NCI-H2171 treated with DMSO at 0.1 percent for 48 hours (cell line): ENCODE measurements at regions not wholly inside any gene's neighbourhood (a gene's known extent, or its start where the extent isn't known, plus 50 kb on each side); places are given as distances from the start of the nearest gene placed in this dataset.
A peak's percentile ranks its signal among the peaks of the same experiment; 100 is the strongest.
"Not testable (repeated sequence)": the region's sequence is repeated elsewhere in the genome, so short reads cannot be mapped to it uniquely, and the experiment has no call there.

Source experiments
- DNase-seq: peaks from one replicate; lab custom pipeline; 2025; lab: John Stamatoyannopoulos, UW

DNA sequence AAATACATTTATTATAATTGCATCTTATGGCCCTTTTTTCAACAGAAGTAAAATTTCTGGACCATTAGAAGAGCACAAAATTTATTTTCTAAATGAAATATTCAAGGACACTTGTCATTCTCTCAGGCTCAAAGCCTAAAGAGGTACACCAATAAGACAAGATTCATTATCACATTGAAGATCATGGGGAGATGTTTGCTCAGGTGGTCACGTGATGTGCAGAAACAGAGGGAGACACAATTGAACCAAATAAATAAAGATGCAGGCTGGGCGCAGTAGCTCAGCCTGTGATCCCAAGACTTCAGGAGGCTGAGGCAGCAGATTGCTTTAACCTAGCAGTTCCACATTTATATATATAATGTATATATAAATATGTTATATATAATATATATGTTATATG is 53.2 kb upstream of the TMEM254 start:
- DNase-seq: no peak

GRCh38 chr10:80022408-80023001 is 56.0 kb upstream of the TMEM254 start:
- not testable (repeated sequence) for DNase-seq

DNA sequence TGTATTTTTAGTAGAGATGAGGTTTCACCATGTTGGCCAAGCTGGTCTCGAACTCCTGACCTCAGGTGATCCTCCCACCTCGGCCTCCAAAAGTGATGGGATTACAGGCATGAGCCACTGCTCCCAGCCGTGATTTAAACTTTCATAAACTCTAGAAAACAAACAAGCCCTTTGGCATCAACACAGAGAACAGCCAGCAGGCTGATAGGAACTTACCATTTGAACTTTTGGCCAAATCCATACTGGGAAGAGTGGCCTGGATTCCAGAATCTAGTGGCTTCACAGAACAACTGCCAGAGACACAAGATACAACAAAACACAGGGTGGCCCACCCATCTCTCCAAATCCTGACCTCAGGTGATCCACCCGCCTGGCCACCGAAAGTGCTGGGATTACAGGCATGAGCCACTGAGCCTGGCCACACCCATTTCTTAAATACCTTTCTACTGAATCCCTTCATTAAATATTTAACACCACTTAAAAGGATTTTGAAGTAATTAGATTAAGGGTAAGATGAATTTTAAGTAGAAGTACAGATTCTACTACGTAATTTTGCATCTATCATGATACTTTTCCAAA is 60.0 kb upstream of the TMEM254 start:
- not testable (repeated sequence) for DNase-seq

- not testable (repeated sequence) for DNase-seq
Observed at GRCh38 chr10:80017186-80017585, 61.3 kb upstream of the TMEM254 start.

DNA sequence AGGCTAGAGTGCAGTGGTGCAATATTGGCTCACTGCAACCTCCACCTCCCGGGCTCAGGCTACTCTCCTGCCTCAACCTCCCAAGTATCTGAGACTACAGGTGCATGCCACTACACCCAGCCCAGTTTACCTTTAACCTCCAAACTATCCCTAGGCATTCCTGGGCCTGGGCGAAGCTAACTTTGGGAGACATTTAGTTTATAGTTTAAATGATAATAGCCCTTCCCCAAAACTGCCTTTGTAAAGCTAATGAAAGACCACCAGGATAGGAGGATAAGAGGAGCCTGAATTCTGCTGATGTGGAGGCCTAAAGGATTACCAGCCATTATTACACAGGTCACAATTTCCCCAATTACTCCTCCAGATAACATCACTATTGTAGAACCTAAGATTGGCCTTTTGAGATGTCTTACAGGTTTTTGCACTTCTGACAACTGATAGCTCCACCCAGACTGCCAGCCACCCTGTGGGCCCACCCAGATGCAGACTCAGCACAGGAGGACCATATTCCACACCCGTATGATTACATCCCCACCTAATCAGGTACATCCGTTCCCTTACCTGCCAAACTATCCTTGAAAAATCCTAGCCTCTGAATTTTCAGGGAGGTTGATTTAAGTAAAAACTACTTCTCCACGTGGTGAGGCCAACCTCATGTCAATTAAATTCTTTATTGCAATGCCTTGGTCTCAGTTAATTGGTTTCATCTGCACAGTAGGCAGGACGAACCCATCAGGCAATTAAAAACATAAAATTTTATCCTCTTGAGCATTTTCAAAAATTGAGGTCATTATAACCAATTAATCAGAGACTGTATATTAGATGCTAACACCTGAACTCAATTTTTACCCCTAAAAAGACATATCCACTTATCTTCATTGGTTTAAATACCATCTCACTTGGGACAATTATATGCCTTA is 62.3 kb upstream of the TMEM254 start:
- DNase-seq: no peak

- DNase-seq: peak; percentile 18
Observed at GRCh38 chr10:80013139-80013538, 64.2 kb upstream of the SFTPD start.

- DNase-seq: not testable (repeated sequence)
Observed at GRCh38 chr10:80011144-80011543, 62.2 kb upstream of the SFTPD start.

- no peak for DNase-seq
Observed at GRCh38 chr10:80000541-80000940, 51.6 kb upstream of the SFTPD start.
